ENCODE measurements at regions not wholly inside any gene's neighbourhood (a gene's known extent, or its start where the extent isn't known, plus 50 kb on each side); places are given as distances from the start of the nearest gene placed in this dataset.
"Not testable (repeated sequence)": the region's sequence is repeated elsewhere in the genome, so short reads cannot be mapped to it uniquely, and the experiment has no call there.

GRCh38 chr5:162811071-162811470, 626.3 kb upstream of the CCNG1 start:
- no peak for DNase-seq

- no peak for DNase-seq
Observed at GRCh38 chr5:162816816-162817215, 620.6 kb upstream of the CCNG1 start.

GRCh38 chr5:162817364-162817763, 620.0 kb upstream of the CCNG1 start:
- DNase-seq: no peak

- DNase-seq: not testable (repeated sequence)
Observed at GRCh38 chr5:162821664-162822063, 615.7 kb upstream of the CCNG1 start.

- no peak for DNase-seq
Observed at GRCh38 chr5:162824360-162824759, 613.0 kb upstream of the CCNG1 start.

- DNase-seq: no peak
Observed at GRCh38 chr5:162837155-162837554, 600.2 kb upstream of the CCNG1 start.

GRCh38 chr5:162842727-162843126, 594.7 kb upstream of the CCNG1 start:
- no peak for DNase-seq

- no peak for DNase-seq
Observed at GRCh38 chr5:162852134-162852533, 585.3 kb upstream of the CCNG1 start.

- no peak for DNase-seq
Observed at GRCh38 chr5:162858770-162859169, 578.6 kb upstream of the CCNG1 start.

- DNase-seq: no peak
Observed at GRCh38 chr5:162870966-162871365, 566.4 kb upstream of the CCNG1 start.

GRCh38 chr5:162882629-162883028, 554.8 kb upstream of the CCNG1 start:
- DNase-seq: no peak

GRCh38 chr5:162886717-162887116, 550.7 kb upstream of the CCNG1 start:
- DNase-seq: no peak

- no peak for DNase-seq
Observed at GRCh38 chr5:162888268-162888667, 549.1 kb upstream of the CCNG1 start.

GRCh38 chr5:162911873-162912272, 525.5 kb upstream of the CCNG1 start:
- DNase-seq: no peak

- DNase-seq: no peak
Observed at GRCh38 chr5:162916368-162916767, 521.0 kb upstream of the CCNG1 start.

- no peak for DNase-seq
Observed at GRCh38 chr5:162929104-162929503, 508.3 kb upstream of the CCNG1 start.

- DNase-seq: no peak
Observed at GRCh38 chr5:162931501-162931900, 505.9 kb upstream of the CCNG1 start.

- no peak for DNase-seq
Observed at GRCh38 chr5:162939991-162940390, 497.4 kb upstream of the CCNG1 start.

GRCh38 chr5:162948677-162949076, 488.7 kb upstream of the CCNG1 start:
- no peak for DNase-seq

GRCh38 chr5:162956570-162956969, 480.8 kb upstream of the CCNG1 start:
- DNase-seq: no peak

- DNase-seq: not testable (repeated sequence)
Observed at GRCh38 chr5:162964144-162964543, 473.3 kb upstream of the CCNG1 start.

- DNase-seq: no peak
Observed at GRCh38 chr5:162990063-162990462, 447.3 kb upstream of the CCNG1 start.

GRCh38 chr5:162990856-162991497, 446.4 kb upstream of the CCNG1 start:
- DNase-seq: no peak

- DNase-seq: no peak
Observed at GRCh38 chr5:162995568-162995967, 441.8 kb upstream of the CCNG1 start.

GRCh38 chr5:162996053-162996452, 441.3 kb upstream of the CCNG1 start:
- no peak for DNase-seq

GRCh38 chr5:163005949-163006348, 431.4 kb upstream of the CCNG1 start:
- no peak for DNase-seq
